ENCODE measurements at regions not wholly inside any gene's neighbourhood (a gene's known extent, or its start where the extent isn't known, plus 50 kb on each side); places are given as distances from the start of the nearest gene placed in this dataset.
"Not testable (repeated sequence)": the region's sequence is repeated elsewhere in the genome, so short reads cannot be mapped to it uniquely, and the experiment has no call there.

DNA sequence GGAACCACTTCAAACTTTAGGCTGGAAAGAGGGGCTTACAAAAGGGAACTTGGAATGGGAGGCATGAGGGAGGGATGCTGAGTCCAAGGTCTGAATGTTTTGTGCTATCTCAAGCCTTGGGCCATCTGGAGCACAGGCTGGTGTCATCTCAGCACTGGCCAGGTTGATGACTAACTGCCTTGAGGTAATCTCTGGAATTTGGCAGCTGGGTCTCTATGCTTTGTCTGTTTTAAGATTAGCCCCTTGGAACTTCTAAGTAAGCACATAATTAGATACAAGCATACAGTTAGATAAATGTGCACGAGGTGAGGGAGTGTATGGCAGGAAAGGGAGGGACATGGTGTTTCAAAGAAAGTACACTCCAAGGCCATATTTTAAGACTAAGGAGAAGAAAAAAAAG is 252.4 kb upstream of the CCDC54 start:
- no peak for DNase-seq

DNA sequence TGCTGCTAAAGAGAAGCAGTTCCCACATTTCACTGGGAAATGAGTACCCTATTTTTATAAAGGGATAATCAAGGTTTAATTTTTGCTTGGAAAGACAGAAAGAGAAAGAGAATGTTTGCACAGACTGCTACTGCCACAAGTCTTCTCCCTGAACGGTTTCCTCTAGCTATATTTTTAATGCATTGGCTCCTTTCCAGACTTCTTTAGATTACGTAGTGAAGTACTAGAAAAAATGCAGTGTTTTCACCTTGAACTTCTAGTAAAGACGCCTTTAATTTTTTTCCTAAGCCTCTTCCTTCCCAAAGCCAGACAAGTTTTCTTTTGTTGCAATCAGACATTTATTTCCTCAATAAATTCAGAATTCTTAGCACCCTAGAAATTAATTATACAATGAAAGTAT is 248.3 kb upstream of the CCDC54 start:
- DNase-seq, result no peak

DNA sequence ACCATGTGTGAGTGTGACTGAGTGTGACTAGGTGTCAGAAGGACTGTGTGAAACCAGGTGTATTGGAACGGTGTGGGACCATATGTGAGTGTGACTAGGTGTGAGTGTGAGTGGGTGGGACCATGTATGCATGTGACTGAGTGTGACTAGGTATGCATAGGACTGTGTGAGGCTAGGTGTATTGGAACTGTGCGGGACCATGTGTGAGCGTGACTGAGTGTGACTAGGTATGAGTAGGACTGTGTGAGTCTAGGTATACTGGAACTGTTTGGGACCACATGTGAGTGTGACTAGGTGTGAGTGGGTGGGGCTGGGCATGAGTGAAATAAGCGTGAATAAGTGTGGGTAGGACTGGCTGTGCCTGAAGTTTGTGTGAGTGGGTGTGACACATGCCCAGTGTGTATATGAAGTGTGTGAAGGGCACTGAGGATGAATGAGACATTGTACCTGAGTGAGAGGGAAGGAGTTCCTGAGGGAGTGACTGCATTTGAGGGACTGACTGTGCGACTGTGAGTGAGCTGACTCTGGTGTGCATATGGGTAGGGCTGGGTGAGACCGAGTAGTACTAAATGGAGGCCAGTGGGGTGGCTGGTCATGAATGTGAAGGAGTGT is 247.0 kb upstream of the CCDC54 start:
- DNase-seq, result no peak

DNA sequence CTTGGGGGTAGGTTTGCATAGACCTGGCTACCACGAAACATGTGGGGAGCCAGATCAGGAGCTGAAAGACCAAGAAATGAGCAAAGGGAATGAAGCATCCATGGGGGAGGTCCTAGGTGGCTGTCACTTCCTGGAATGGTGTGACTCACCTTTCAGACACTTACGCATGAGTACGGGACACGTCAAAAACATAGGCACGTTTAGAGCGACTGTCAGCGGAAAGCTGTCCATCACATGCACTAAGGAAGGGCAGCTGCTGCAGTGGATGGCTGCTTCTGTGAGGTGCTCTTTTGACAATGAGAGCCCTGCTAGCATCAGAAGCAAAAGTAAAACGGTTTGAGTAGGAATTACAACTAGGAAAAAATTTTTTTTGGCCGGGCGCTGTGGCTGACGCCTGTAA is 244.6 kb upstream of the CCDC54 start:
- no peak for DNase-seq

DNA sequence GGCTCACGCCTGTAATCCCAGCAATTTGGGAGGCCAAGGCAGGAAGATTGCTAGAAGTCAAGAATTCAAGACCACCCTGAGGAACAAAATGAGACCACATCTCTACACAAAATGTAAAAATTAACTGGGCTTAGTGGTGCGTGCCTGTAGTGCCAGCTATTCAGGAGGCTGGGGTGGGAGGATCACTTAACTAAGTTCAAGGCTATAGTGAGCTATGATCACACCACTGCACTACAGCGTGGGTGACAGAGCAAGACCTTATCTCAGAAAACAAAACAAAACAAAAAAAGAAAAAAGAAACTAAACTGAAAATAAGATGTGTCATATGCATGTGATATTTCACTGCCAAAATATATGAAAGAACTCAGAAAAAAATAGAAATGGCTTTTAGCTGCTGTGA is 243.3 kb upstream of the CCDC54 start:
- DNase-seq, result no peak

DNA sequence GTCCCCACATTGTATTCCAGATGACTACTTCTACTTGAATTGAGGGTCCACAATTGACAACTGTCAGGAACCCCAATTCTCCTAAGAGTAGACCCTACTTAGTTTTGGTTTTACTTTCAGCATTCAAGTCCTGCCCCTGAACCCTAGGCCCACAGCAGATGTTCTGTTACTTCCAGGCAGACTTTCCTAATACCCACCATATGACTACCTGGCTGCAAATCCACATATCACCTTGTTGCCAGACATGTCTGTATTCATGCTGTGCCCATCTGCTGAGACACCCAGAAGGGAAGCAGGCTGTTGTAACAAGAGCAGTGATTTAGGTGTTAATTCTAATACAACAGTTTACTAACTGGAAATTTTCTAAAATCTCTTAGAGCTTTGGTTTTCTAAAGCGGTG is 235.1 kb upstream of the CCDC54 start:
- DNase-seq, result no peak

DNA sequence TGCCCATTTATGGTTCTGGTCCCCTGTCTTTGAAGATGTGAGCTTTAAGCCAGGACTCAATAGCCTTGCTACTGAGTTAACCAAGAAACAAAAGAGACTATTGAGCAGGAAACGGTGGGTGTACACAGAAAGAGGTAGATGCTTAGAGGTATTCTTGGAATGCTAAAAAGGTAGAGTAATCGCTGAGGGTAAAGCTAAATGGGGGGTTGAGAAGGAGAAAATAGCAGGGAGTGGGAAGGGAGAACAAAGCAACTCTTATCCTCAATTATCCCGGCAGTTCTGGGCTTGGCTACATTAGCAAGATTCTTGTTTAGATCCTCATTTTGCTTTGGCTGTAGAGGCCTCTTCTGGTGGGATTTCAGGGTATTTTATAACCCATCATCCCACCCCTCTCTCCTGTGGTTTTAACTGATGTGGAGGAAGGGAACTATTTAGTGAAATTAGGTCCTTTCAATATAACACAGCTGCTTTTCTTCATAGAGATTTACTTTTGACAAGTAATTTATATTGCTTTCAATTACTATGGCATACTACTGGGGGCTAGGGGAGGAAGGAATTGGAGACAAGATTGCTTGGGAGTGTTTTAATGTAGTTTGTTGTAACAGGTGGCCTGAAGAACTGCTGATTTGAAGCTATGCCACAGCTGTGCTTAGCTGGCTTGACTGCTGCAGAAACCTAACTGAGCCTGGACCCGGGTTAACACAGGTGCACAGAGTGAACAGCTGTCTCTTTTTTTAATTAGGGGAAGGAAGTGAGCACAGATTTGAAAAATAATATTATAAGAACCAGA is 234.3 kb upstream of the CCDC54 start:
- no peak for DNase-seq

DNA sequence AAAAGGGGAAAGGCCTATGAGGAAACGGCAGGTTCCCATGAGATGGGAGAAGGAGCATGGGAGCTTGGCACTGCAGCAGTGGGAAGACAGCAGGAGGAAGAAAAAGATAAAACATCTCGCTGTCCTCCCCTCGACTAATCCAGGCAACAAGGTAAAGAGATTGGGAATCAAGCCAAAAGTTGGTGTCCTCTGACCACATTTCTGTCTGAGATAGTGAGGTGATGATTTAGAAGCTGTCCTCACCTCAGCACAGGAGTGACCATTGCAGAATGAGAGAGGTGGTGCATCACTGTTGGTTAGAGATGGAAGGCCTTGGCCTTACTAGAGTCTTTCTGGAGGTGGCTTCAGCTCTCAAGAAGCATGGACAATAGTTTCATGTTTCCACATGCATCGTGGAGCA is 226.6 kb upstream of the CCDC54 start:
- no peak for DNase-seq

DNA sequence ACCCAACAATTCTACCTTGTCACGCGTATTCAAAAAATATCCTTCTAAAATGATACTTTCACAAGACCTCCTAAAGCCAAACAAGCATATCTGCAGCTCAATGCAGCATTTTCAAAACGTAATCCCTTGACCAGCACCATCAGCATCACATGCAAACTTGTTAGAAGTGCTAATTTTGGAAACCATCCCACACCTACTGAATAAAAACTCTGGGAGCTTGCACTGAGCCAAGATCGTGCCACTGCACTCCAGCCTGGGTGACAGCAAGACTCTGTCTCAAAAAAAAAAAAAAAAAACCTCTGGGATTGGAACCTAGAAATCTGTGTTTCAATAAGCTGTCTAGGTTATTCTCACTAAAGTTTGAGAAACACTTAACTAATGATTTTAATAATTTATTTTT is 223.3 kb upstream of the CCDC54 start:
- no peak for DNase-seq

DNA sequence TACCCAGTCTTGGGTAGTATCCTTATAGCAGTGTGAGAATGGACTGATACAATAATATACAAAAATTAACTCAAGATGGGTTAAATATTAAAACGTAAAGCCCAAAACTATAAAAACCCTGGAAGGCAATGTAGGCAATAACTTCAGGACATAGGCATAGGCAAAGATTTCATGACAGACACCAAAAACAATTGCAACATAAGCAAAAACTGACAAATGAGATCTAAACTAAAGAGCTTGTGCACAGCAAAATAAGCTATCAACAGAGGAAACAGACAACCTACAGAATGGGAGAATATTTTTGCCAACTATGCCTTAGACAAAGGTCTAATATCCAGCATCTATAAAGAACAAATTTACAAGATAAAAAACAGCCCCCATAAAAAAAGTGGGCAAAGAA is 204.8 kb upstream of the CCDC54 start:
- DNase-seq, result no peak

DNA sequence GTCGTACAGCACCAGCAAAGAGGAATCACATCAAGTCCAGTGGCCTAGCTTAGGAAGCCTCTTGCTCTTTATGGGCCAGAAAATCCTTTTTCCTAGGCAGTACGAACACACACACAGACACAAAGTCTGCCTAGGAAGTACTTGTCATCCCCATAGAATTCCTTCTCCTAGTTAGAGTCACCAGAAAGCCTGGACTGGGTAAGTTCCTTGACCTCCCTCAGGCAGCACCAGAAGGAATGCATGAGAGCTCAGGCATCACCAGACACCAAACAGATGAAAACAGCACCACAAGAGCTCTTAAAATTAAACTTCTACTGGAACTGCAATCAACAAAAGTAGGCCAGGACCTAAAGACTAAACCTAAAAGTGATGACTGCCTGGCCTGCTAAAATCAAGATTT is 192.9 kb upstream of the CCDC54 start:
- DNase-seq, result no peak

DNA sequence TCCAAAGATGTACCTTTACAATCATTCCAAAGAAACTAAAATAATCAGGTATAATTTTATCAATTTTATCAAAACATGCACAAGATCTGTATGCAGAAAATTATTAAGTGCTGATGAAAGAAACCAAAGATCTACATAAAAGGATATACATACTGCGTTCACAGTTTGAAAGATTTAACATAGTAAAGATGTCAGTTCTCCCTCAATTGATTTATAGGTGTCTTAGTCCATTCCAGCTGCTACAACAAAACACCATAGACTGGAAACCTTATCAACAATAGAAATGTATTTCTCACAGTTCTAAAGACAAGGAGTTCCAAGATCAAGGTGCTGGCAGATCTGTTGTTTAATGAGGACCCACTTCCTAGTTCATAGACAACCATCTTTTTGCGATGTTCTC is 189.0 kb upstream of the CCDC54 start:
- DNase-seq, result no peak

DNA sequence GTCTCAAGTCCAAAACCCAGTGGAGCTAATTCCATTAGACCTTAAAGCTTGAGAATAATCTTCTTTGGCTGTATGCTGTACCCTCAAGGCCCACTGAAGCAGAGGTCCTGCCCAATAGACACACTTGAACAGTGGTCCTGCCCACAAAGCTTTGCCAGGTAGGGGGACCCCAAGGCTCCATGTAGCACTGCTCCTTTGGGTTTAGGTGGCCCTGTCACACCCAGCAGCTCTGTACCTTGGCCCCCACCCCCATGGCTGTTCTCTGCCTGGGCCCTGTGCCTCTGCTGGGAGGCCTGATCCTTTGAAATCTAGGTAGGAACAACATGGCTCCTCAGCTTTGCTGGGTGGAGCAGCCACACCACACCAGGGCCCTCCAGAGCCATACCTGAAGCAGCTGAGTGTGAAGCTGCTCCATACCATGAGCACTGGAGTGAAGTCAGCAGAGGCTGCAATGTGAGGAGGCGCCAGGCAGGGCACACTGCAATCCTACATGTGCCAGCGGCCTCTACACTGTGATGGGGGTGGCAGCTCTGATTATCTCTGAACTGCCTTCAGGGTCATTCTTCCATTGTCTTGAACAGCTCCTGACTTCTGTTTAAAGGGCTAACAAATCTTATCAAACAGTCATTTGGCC is 188.0 kb upstream of the CCDC54 start:
- no peak for DNase-seq

DNA sequence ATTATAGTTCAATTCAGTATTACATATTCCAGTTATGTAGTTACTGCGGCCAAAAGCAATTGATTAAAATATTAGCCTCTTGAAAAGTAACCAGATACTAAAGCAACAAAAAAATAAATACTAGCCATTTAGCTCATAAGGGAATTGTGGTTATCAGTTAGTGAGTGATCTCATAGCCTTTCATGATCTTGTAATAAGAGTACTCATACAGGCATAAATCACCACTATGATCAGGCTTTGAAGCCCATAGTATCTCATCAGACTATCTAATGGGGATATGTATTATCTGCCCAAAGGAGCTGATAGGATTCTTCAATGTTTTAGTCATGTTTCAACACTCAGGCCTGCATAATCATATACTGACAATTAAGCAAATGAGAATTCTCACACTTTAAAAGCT is 184.1 kb upstream of the CCDC54 start:
- no peak for DNase-seq

DNA sequence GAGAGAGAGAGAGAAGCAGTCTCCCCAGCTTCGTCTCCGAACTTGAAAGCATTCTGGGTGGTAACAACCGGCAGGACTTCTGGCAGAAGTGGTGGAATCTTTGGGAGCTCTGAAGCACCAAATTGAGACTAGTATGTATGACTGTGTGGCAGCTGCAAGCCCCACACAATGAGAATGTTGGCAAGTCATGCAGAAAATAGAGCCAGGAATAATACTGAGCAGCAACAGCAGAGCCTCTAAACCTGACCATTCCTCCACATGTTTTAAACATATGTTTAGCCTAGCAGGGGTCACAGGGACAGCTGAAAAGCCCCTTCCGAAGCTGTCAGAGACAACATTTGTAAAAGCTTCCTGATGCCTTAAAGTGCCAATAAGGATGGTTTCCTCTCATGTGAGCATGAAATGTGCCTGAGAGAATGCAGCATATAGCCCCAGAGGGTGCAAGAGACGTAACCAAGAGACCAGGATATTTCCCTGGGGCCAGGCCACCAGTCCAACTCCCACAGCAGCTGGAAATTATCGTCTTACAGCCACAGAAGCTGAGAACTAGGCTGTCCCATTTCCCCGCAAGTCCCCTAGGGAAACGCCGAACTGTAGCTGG is 178.6 kb upstream of the CCDC54 start:
- DNase-seq, result no peak

DNA sequence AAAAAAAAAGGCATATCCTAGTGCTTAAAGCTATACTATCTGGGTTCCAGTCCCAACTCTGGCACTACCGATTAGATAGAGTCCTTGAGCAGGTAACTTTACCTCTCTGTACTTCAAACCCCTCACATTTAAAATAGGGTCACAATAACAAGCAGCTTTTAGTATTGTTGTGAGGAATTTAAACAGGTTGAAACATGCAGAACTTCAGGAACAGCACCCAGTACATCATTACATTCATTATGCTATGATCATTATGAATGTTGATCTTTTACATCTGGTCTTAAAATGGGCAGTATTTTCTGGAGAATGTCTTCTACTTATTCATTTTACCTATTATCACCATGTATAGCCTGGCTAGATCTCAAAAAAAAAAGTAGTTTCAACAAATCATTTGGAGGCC is 176.1 kb upstream of the CCDC54 start:
- DNase-seq, result no peak

DNA sequence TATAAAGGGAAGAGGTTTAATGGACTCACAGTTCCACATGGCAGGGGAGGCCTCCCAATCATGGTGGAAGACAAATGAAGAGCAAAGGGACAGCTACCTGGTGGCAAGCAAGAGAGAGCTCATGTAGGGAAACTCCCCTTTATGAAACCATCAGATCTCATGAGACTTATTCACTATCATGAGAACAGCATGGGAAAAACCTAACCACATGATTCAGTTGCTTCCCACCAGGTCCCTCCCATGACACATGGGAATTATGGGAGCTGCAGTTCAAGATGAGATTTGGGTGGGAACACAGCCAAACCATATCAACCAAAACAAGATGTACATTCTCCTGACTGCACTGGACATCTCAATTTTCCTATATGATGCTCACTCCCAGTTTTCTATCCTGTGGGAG is 174.4 kb upstream of the CCDC54 start:
- DNase-seq, result not testable (repeated sequence)

DNA sequence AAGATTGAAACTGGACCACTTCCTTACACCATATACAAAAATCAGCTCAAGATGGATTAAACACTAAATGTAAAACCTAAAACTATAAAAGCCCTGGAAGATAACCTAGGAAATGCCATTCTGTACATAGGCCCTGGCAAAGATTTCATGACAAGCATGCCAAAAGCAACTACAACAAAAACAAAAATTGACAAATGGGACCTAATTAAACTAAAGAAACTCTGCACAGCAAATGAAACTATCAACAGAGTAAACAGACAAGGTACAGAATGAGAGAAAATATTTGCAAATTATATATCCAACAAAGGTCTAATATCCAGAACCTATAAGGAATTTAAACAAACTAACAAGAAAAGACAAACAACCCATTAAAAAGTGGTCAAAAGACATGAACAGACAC is 173.1 kb upstream of the CCDC54 start:
- DNase-seq, result no peak

DNA sequence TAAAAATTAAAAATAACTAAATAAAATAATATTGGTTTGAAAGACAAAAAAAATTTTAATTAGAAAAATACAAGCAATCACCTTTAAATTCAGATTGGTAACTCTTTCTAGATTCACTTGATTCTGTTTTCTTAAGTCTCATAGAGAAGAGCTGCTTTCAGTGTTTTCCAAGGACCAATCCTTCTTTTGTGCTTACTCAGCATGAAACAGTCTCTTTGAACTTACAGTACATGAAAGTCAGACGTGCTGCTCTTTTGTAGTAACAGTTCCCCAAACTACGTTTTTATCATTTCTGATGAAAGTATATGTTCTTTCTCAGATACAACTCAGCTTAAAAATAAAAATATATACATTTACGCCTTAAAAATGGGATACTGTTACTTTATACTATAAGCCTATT is 171.9 kb upstream of the CCDC54 start:
- DNase-seq, result no peak

DNA sequence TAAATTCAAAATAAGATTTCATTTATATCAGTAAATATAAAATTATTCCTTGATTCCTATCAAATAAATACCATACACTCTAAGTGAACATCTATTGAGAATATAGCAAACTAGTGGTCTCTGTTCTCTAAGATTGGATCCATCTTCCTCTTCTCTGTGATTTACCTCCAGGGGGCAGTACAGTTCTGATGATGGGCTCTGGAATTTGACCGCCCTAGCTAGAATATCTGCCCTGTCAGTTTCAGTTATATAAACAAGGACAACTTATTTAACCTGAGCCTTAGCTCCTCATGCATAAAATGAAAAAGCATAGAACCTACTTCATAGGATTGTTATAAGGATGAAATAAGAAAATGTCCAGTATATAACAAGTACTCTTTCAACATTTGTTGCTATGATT is 171.1 kb upstream of the CCDC54 start:
- DNase-seq, result no peak

DNA sequence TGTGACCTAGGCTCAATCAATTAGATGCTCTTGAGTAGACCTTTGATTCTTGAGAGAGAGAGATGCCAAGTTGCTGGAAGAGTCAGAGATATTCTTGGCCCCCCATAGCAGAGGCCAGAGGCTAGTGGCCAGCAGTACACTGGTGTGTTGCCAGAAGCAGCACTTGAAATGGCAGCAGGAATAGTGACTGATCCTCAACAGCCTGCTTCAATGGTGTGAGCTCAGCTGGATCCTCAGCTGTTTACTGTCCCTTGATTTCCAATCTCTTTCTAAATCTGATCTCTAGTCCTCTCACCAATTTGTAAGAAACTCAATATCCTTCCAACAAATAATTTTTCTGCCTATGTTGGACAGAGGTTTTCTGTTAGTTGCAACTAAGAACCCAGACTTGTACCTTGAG is 170.3 kb upstream of the CCDC54 start:
- no peak for DNase-seq

DNA sequence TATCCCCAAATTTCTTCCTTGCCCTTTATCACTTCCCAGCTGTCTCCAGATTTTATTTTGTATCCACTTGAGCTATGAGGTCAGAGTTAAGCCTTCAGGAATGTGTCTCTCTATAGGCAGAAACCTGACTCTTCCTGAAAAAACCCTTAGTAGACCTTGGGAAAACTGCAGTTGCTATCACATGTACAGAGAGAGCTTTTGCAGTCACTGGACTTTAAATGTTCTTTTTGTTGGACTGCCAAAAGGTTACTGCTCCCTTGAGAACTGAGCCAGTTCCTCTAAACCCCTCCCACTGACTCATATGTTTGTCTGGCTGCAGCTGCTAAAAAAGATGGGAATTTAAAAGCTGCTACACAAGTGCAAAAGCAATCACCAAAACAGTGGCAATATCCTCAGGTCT is 169.1 kb upstream of the CCDC54 start:
- no peak for DNase-seq

DNA sequence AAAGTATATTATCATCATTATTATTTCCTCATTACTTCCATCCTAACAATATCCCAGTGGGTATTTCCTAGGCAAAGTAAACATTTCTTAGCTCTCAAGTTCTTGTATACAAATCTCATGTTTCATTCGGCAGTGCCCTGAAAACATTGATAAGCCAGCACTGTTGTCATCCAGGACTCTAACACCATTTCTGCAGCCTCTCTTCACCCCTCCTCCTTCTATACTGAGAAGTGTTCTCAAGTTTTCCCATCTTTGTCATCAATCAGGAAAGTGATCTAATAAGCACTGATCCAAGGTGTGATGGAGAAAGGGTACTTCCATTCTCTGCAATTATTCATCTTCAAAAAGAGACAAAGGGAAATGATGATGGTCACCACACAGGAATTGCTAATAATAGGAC is 168.4 kb upstream of the CCDC54 start:
- no peak for DNase-seq

DNA sequence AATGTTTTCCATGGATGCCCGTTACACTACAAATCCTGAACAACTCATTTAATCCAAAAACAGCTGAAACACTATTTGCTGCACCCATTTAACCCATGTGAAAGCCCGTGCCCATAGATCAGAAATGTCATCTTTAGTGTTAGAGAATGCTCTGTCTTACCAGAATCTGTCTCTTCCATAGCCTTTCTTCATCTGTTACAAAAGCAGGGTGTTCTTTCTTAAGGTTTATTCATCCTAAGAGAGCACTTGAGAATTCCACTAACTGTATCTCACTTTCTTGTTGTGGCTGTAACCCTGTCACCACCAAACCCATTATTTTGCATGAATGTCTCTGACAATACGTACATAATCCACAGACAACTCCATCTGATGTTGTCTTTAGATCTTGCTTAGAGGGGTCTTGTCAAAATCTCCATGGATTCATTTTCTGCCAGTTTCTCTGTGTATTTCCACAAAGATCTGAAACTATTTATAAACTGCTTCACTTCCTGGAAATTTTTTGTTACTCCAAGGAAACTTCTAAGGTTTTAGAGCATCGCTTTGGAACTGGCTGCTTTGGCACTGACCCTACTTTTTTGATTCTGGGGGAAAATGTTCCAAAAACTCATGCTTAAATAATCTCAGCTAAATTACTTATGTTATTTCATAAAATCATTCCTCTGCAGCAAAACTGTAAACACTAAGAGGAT is 167.8 kb upstream of the CCDC54 start:
- no peak for DNase-seq
